ENCODE measurements at regions not wholly inside any gene's neighbourhood (a gene's known extent, or its start where the extent isn't known, plus 50 kb on each side); places are given as distances from the start of the nearest gene placed in this dataset.
"Not testable (repeated sequence)": the region's sequence is repeated elsewhere in the genome, so short reads cannot be mapped to it uniquely, and the experiment has no call there.

DNA sequence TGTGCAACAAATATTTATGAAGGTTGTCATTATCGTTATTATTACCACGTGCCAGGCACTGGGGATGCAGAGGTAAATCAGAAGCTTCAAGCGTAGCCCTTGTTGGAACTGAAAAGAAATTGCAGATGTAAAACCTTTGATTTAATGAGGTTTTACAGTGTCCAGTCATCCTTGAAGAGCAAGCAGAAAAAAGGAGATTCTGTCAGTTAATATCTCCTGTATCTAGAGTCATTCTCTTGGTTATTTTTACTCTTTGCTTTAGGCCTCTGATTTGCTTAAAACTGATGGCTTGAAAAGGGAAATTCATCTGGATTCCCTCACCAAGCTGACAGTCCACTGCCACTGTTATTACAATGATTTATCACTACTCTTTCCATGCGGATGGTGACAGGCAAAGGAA is 179.3 kb downstream of the GALC start:
- no peak for FAIRE-seq

DNA sequence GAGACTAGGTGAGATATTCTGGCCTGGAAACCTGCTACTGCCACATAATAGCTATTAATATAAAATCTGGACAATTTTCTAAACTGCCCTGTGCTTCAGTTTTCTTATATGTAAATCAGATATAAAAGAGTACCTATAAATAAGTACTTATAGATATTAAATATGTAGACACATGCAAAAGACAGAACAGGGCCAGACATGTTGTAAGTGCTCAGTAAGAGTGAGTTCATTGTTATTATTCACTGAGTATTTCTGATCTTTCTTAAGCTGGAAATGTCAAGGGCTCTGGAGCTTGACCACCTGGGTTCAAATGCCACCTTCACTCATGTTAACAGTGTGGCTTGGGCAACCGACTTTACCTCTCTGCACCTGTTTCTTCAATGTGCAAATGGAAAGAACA is 179.8 kb downstream of the GALC start:
- FAIRE-seq, result no peak

GRCh38 chr14:87811246-87811645 is 181.7 kb downstream of the GALC start:
- no peak for FAIRE-seq

- no peak for FAIRE-seq
Observed at GRCh38 chr14:87810711-87811110, 182.3 kb downstream of the GALC start.

DNA sequence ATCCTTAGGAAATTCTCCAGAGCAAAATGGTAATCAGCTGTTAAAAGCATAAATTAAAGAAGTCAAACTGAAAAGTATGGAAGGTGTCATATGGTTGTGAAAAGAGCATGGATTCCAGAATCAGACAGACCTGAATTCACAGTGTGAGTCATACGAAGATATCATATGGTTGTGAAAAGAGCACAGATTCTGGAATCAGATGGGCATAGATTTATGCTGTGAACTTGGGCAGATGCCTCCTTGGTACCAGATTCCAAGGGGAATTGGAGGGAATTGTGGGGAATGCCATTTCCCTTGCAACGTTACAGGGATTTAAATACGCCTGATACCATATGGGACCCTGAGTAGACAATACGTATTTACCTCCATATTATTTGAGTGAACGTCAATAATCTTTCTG is 183.7 kb downstream of the GALC start:
- no peak for FAIRE-seq

GRCh38 chr14:87805315-87805723 is 187.7 kb downstream of the GALC start:
- FAIRE-seq, result no peak

- peak; percentile 96 for FAIRE-seq
Observed at GRCh38 chr14:87800216-87800615, 192.8 kb downstream of the GALC start.

DNA sequence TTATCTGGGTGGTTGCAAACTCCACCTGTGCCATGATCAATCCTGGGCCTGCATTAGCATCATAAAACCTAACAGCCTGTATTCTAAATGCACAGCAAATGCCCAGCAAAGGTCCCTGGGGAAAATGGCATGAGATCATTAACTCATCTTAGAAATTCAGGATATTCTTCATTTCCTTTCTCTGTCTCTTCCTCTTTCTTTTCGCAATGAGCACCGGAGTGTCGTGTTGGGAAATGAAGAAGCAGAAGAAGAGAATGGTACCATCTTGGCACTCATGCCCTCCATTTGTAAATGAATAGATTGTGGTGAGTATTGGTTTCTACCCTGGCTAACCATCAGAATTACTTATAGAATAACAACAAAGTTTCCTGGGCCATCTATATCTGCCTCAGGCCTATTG is 193.6 kb downstream of the GALC start:
- no peak for FAIRE-seq

DNA sequence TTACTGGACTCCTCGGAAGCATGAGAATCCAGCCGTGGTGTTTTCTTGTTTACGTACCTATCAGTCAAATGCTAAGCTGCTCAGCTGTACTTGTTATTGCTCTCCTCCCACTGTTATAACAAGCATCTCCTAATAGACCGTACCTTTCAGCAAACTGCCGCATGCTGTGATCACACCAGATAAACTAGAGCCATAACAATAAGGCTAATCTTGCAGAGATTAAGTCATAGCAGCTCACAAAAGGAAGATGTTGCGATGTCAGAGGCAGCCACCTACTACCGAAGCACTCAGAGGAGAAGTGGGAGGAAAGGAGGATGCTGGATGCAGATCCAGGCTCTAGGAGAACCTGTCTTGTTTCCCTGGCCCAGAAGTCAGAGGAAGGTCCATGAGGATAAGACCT is 196.0 kb downstream of the GALC start:
- FAIRE-seq, result no peak

DNA sequence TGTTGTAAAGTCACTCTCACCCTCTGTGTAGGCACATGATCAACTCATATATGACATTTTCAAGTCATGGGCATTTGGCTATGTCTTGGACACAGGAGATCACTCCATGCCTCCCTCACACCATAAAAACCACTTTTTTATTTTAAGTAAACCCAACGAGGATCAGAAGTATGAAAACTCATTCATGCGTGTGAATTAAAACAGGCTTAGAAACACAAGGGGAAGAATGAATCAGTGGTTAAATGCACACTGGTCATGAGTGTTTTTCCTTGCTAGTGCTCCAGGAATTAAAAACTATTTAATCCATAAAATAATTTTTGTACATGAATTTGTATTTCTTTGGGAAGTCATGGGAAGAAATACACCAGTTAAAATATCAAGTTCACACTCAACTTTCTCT is 198.4 kb downstream of the GALC start:
- no peak for FAIRE-seq

- FAIRE-seq, result no peak
Observed at GRCh38 chr14:87785897-87786296, 207.1 kb downstream of the GALC start.

DNA sequence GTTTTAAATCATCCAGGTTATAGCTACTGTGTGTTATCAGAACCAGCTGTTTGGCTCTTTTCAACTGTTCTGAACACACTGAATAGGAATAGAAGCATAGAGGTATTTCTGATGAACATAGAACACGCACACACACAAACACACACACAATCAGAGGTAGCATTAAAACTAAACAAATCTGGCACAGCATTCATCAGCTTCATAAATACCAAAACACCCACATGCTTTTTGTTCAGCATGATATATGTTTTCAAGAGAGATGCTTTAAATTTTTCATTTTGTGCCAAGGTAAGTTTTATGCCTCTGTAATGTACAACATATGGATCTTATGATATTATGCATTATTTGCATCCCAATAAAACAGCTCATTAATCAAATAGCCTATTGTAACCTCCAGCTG is 208.6 kb downstream of the GALC start:
- no peak for FAIRE-seq

DNA sequence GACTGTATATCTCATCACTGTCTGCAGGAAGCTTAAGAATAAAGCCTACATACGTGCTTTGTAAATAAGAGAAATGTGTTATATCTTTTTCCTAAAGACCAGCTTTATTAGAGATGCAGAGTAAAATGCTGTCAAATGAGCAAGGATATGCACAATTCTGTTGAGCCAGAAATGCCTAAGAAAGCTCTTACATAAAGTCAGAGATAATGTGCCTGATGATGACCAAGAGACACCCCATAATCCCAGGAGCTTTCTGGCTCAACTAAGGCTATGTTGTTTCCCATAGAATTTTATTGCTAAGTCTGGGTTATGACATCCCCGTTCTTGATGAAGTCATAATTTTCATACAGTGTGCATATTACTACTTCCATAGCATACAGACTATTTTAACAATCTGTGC is 209.9 kb downstream of the GALC start:
- no peak for FAIRE-seq

DNA sequence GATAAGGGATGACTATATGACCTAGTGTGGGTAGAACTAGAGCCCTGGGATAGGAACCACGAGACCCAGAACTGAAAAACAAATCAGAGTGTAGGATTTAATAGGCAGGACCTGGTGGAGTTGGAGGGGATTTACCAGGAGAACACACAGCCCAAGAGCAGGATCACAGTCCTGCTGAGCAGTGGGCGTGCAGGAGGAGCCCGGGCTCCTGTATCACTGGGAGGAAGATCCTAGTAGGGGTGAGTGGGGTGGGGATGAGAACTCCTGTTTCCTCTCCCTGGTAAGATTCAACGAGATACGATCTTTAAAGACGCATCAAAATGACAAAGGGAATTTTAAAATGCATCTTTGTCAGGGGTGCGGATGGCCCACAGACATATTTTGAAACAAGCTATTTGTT is 220.1 kb downstream of the GALC start:
- no peak for FAIRE-seq

- FAIRE-seq, result no peak
Observed at GRCh38 chr14:87767567-87767901, 225.4 kb downstream of the GALC start.

DNA sequence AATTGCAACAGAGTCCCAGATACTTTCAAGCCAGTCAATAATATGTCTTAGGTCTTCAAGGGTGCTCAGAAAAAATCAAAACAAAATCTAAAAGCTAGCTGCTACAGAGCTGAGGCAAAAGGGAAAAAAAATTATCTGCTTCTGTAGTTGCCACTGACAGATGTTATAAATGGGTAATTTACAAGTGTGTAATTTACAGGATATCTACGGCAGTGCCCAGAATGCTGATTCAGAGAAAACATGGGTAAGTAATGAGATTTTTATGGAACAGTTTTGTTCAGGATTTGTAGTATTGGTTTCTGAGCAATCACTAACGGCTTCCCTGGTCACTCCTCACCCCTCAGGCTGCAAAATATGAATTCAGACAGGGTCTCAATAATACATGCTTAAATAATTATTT is 234.1 kb downstream of the GALC start:
- no peak for FAIRE-seq

DNA sequence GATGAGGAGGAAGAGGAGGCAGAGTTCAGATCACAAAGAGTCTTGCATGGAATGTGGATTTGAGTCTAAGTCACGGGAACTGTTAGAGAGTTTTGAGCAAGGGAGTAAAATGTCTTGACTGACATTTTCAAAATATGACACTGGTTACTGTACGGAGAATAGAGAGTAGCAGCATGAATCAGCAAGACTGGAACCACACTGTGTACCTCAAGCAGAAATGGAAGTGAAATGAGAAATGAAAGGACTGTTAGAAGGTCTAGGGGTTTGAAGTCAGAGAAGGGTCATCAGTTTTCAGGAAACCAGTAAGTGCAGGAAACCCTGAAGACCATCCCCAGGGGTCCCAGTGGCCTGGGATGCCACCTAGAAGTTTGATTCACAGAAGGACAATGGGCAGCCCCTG is 236.3 kb downstream of the GALC start:
- FAIRE-seq, result no peak

DNA sequence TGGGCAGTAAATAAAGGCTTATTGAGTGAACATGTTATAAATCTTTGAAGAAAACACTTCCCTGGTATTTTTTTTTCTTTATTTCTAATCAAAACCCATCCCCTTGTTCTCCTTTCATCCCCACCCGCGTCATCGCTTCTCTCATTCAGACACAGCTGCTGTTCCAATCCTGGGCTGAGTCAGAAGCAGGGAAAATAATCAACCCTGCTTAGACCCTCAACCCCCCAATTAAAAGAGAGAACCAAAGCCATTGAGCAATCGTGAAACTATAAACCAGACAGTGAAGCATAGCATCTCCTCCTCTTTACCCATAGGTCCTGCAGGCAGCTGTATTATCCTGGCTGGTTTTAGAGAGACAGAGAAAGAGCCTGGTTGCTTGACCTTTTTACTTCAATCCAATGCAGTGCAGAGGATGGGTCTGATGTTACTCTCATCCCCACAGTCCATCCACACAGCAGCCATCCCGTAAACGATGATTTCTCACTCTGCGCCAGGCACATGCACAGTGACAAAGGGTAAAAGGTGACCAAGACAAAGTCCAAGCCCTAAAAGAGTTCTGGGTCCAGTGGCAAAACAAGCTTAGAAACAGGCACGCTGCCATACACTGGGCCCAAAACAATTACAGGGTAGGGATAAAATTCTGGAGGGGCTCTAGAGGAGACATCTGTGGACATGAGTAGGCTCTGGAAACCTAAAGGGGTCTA is 238.3 kb downstream of the GALC start:
- FAIRE-seq, result no peak

DNA sequence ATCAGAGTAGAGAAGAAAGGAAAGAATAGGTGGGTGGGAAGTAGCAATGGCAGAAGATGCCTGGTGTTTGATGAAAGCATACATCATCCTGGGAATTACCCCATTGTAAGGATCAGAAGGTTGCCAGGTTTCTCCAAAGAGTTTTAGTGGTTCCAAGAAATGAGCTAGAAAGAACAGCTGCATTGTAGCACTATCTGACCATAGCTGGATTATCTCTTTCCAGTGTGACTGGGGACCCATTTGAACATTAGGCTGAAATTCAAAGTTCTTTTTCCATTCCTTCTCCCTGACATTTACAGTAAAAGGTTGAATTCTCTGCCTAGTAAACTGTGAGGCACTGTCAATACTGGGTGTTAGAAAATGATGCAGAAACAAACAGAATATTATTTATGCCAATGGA is 244.4 kb downstream of the GALC start:
- no peak for FAIRE-seq

DNA sequence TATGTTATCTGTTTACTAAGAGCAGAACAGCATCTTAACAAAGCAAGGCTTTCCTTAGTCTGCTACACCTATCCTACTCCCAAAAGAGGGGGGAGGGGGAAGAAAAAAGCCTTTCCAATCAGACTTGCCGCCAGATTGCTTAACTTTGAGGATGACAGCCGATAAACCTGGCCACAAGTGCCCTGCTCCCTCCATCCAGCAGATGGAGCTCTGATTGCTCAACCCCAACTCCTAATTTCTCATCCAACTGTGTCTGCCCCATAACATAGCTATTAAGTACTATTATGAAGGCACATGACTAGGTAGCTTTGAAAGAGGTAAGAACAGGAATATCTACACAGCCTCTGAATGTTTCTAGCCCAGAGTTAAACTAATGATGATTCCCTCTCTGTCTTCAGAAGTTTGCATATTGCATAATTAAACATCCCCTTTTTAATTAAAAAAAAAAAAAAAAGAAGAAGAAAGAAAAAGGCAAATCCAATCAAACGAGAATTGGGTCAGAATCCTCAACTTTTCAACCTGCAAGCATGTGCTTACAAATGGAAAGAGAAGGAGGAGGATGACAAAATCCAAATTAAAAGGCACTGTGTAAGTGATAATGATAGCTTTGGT is 247.4 kb downstream of the GALC start:
- FAIRE-seq, result no peak

- FAIRE-seq, result not testable (repeated sequence)
Observed at GRCh38 chr14:87734577-87735360, 258.2 kb downstream of the GALC start.

GRCh38 chr14:87733115-87733514 is 259.9 kb downstream of the GALC start:
- not testable (repeated sequence) for FAIRE-seq

DNA sequence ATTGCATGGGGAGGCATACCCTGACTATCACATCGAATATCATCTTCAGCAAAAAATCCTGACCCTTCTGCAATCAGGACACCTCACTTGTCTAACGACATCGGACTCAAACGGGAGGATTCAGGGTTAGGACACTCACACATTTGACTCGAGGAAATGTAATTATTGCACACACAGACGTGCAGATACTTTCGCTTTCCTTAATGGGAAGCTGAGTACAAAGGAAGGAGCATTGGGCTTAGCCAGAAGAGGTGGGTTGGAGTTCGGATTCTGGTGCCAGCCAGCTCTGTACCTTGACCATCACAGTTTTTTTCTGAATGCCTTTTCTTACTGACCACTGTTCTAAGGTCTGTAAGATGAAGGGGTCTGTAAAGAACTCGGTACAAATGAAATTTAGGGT is 260.4 kb downstream of the GALC start:
- FAIRE-seq, result no peak

DNA sequence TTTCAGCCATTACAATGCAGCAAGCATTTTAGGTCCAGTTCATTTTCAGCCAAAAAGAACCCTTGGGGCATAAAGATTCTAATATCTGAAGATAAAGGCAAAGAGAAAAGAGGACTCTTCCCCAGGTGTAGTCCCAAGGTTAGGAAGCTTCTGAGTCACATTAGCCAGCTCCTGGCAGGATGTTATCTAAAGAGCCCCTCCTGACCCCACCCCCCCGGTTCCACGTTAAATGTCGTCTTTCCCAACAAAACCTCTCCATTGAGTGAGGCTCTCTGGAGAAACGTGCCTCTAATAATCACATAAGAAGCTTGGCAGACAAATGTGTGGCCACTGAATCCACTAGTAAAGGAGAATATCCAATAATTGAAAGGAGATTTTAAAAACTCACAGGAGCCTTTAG is 267.7 kb downstream of the GALC start:
- no peak for FAIRE-seq
